DND-41 (cell line): ENCODE measurements at regions not wholly inside any gene's neighbourhood (a gene's known extent, or its start where the extent isn't known, plus 50 kb on each side); places are given as distances from the start of the nearest gene placed in this dataset.

Experiments used
- ATAC-seq: fragments of 200-7000 bp; cut with Tn5 transposase; 3 replicates; pipeline ENCODE4 v1.9.1; 2021; ENCODE audit warnings: low read depth; ENCODE audit not compliant: insufficient read depth
- DNase-seq: peaks from one replicate; pipeline ENCODE4 v3.0.0-alpha.2; 2020
- H2AFZ ChIP-seq: 2 replicates; pipeline ENCODE4 v1.6.0; 2012; ENCODE audit warnings: low read depth, low read length
- H3K27ac ChIP-seq: 2 replicates; pipeline ENCODE4 v1.5.1; 2012; ENCODE audit warnings: low read length, inconsistent platforms
- H3K27me3 ChIP-seq: fragments of 200-600 bp; sonication (generic); 2 replicates; pipeline ENCODE4 v1.6.0; 2012; ENCODE audit warnings: low read length, mild to moderate bottlenecking, inconsistent platforms; ENCODE audit not compliant: insufficient read depth, poor library complexity
- H3K36me3 ChIP-seq: 2 replicates; pipeline ENCODE4 v1.5.1; 2012; ENCODE audit warnings: low read length, inconsistent platforms; ENCODE audit not compliant: insufficient read depth
- H3K4me1 ChIP-seq: 2 replicates; pipeline ENCODE4 v1.5.1; 2012; ENCODE audit warnings: mild to moderate bottlenecking, low read length; ENCODE audit not compliant: insufficient read depth
- H3K4me2 ChIP-seq: 2 replicates; pipeline ENCODE4 v1.6.0; 2012; ENCODE audit warnings: mild to moderate bottlenecking, moderate library complexity, low read length, inconsistent platforms; ENCODE audit not compliant: insufficient read depth
- H3K4me3 ChIP-seq, 2 experiments: fragments of 200-600 bp in 1 of 2; shearing (Covaris generic) in 1 of 2; 2 replicates each; pipeline ENCODE4 v1.5.1; 2012 to 2016; ENCODE audit warnings: inconsistent platforms in 2 of 2, low read length in 2 of 2, mild to moderate bottlenecking in 2 of 2, low read depth in 1 of 2, moderate library complexity in 1 of 2
- H3K79me2 ChIP-seq: 2 replicates; pipeline ENCODE4 v1.6.0; 2012; ENCODE audit warnings: low read length, inconsistent platforms; ENCODE audit not compliant: insufficient read depth
- H3K9ac ChIP-seq: 2 replicates; pipeline ENCODE4 v1.6.0; 2012; ENCODE audit warnings: low read depth, mild to moderate bottlenecking, inconsistent platforms, low read length, moderate library complexity
- H3K9me3 ChIP-seq: 2 replicates; pipeline ENCODE4 v1.5.1; 2012; ENCODE audit warnings: low read length, moderate library complexity, mild to moderate bottlenecking, inconsistent platforms; ENCODE audit not compliant: insufficient read depth, severe bottlenecking
- H4K20me1 ChIP-seq: 2 replicates; pipeline ENCODE4 v1.6.0; 2012; ENCODE audit warnings: low read length; ENCODE audit not compliant: insufficient read depth
- CTCF ChIP-seq: IDR thresholded peaks from 2 replicates; pipeline ENCODE4 v1.5.1; 2012; ENCODE audit warnings: borderline replicate concordance, low read length, moderate library complexity, mild to moderate bottlenecking; ENCODE audit not compliant: poor library complexity, severe bottlenecking; ENCODE audit errors: extremely low read depth
- EZH2 ChIP-seq: IDR thresholded peaks from 3 replicates; pipeline ENCODE4 v1.6.1; 2012; ENCODE audit warnings: borderline replicate concordance, low read depth, mild to moderate bottlenecking, moderate library complexity, low read length, inconsistent platforms; ENCODE audit not compliant: severe bottlenecking

GRCh38 chr2:171253900-171254650 is 93.4 kb upstream of the TLK1 start:
- Histone ChIP-seq H3K4me1 (peaks cover 5% of the 10 kb centered on the region), H3K9ac (no peak overlapping the region), H3K36me3 (no peaks in the 10 kb centered on the region), H4K20me1 (no peaks in the 10 kb centered on the region), H2AFZ (no peak overlapping the region), H3K4me3 (no peak overlapping the region), H3K27ac (no peak overlapping the region), H3K79me2 (no peaks in the 10 kb centered on the region), H3K27me3 (no peaks in the 10 kb centered on the region), H3K4me2 (no peak overlapping the region), H3K9me3 (peaks cover 4% of the 10 kb centered on the region)
- ATAC-seq (no peak), DNase-seq (no peak)
- TF ChIP-seq EZH2, result no peak
- TF ChIP-seq CTCF, result no peak

- Histone ChIP-seq H3K9me3 (peaks cover 4% of the 10 kb centered on the region), H3K4me2 (no peak overlapping the region), H3K36me3 (no peaks in the 10 kb centered on the region), H2AFZ (no peak overlapping the region), H3K27ac (no peak overlapping the region), H4K20me1 (no peaks in the 10 kb centered on the region), H3K27me3 (no peaks in the 10 kb centered on the region), H3K4me3 (no peak overlapping the region), H3K4me1 (peaks cover 13% of the 10 kb centered on the region), H3K79me2 (no peaks in the 10 kb centered on the region), H3K9ac (no peak overlapping the region)
- no peak for DNase-seq
- no peak for ATAC-seq
- TF ChIP-seq EZH2 (no peak), CTCF (no peak)
Observed at GRCh38 chr2:171253279-171253678, 92.6 kb upstream of the TLK1 start.

GRCh38 chr2:171249689-171250088 is 89.0 kb upstream of the TLK1 start:
- no peak overlapping the region for H3K9ac ChIP-seq
- ATAC-seq (no peak), DNase-seq (no peak)
- H3K4me3 ChIP-seq, result no peak overlapping the region
- H4K20me1 ChIP-seq, result no peaks in the 10 kb centered on the region
- no peak for TF ChIP-seq EZH2
- no peak for TF ChIP-seq CTCF
- no peaks in the 10 kb centered on the region for H3K27me3 ChIP-seq
- H3K27ac ChIP-seq, result no peak overlapping the region
- no peaks in the 10 kb centered on the region for H3K36me3 ChIP-seq
- H3K4me1 ChIP-seq, result peaks cover 22% of the 10 kb centered on the region
- peaks cover 16% of the 10 kb centered on the region for H3K9me3 ChIP-seq
- H3K4me2 ChIP-seq, result no peak overlapping the region
- no peak overlapping the region for H2AFZ ChIP-seq
- no peaks in the 10 kb centered on the region for H3K79me2 ChIP-seq
